ENCODE measurements at regions not wholly inside any gene's neighbourhood (a gene's known extent, or its start where the extent isn't known, plus 50 kb on each side); places are given as distances from the start of the nearest gene placed in this dataset.

DNA sequence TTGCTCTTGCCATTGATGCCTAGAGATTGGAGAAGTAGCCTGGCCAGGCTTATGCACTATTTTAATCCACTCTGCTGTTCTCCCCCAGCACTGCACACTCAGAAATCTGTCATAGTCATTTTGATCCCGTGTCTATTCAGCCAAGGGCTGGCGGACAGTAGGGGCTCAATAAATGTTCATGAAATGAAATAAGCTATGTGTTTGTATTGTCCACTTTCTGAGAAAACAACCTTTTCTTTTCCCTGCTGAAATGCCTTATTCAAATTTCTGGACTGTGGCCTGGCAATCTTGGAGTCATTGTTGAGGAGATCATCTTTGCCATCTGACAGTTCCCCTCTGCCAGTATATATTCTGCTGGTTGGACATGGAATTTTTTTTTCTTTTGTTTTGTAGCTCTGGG is 550.4 kb upstream of the MAP3K7 start:
- Histone ChIP-seq H3K18ac (ENCODE audit: extremely low read depth, low read length) (no peak overlapping the region), H3K4me3 (ENCODE audit: extremely low read depth in 1 of 4, insufficient read depth in 2 of 4, low read depth in 3 of 4, low read length in 4 of 4) (no peak overlapping the region)
- CTCF ChIA-PET (ENCODE audit: partially characterized antibody): no interaction called here

More for the DNA sequence above, 550.4 kb upstream of the MAP3K7 start:
- no peak overlapping the region for H2BK20ac ChIP-seq (ENCODE audit: low read length)
- no peak overlapping the region for H2AFZ ChIP-seq (ENCODE audit: low read length)
- 86% methylated on average over 2 of the region's 2 CpGs; no CpG with 5 or more reads in 1 of the 2 experiments for WGBS, 2 experiments (ENCODE audit: extremely low coverage in 1 of 2, insufficient coverage in 1 of 2, insufficient read length in 1 of 2, insufficient replicate concordance in 2 of 2, low coverage in 1 of 2, low lambda C conversion rate in 2 of 2, missing lambda C conversion rate in 1 of 2)
- no peaks in the 10 kb centered on the region for H3K36me3 ChIP-seq (ENCODE audit: control insufficient read depth in 2 of 4, insufficient read depth in 4 of 4, low read length in 3 of 4)
- FAIRE-seq (no peak), DNase-seq (ENCODE audit: low read depth in 1 of 2, low spot score in 2 of 2) (no peak)
- no peak overlapping the region for H3K14ac ChIP-seq (ENCODE audit: insufficient read length)
- no peak overlapping the region for H3K9ac ChIP-seq (replicated peaks in 1 of 4; ENCODE audit: extremely low read depth in 1 of 4, low read depth in 3 of 4, low read length in 3 of 4)
- no peak overlapping the region for H3K23ac ChIP-seq (ENCODE audit: insufficient read length)
- no peak overlapping the region for H3K56ac ChIP-seq (replicated peaks; ENCODE audit: insufficient read length, low read depth, low read length)
- no peaks in the 10 kb centered on the region for H3K79me1 ChIP-seq (ENCODE audit: low read depth, low read length)
- no peaks in the 10 kb centered on the region for H3K4me1 ChIP-seq (replicated peaks in 1 of 4; ENCODE audit: control insufficient read depth in 3 of 4, insufficient read depth in 4 of 4, low read length in 3 of 4)
- TF ChIP-seq RNF2 (IDR thresholded peaks at IDR 0.05; ENCODE audit: borderline replicate concordance, low read depth, low read length, missing control alignments, poor library complexity, severe bottlenecking) (no peak), EGR1 (IDR thresholded peaks at IDR 0.05; ENCODE audit: borderline replicate concordance, low read depth, low read length) (no peak)
- H2BK15ac ChIP-seq (ENCODE audit: low read length): no peak overlapping the region
- H4K20me1 ChIP-seq (replicated peaks in 1 of 2; ENCODE audit: control insufficient read depth in 1 of 2, insufficient read depth in 2 of 2, low read length in 2 of 2): no peaks in the 10 kb centered on the region
- no peaks in the 10 kb centered on the region for H3K79me2 ChIP-seq (ENCODE audit: control insufficient read depth in 1 of 2, insufficient read depth in 2 of 2, low read length in 2 of 2)
- H3K23me2 ChIP-seq (ENCODE audit: low read depth, low read length): no peaks in the 10 kb centered on the region
- H2AK5ac ChIP-seq (ENCODE audit: low read depth, low read length): no peak overlapping the region
- H2BK5ac ChIP-seq (ENCODE audit: low read depth, low read length): no peak overlapping the region
- POLR2A ChIA-PET (ENCODE audit: partially characterized antibody): interaction anchor here (0.7 kb wide), 1 partner anchor 25 kb away, joined by 3 read pairs; no protein-coding TSS in a partner anchor
- no peak overlapping the region for H4K91ac ChIP-seq (replicated peaks; ENCODE audit: insufficient read length, low read length)
- no peak overlapping the region for H3K4ac ChIP-seq (replicated peaks; ENCODE audit: insufficient read length, low read depth, low read length)
- no peak overlapping the region for H4K5ac ChIP-seq (ENCODE audit: insufficient read length, low read depth, low read length)
- H3K4me2 ChIP-seq (ENCODE audit: insufficient read depth in 1 of 2, low read depth in 2 of 2, low read length in 2 of 2): no peak overlapping the region
- H2BK12ac ChIP-seq (ENCODE audit: low read depth, low read length): no peak overlapping the region
- H2BK120ac ChIP-seq (replicated peaks; ENCODE audit: low read depth, low read length): no peak overlapping the region
- H3K27me3 ChIP-seq (replicated peaks in 1 of 4; ENCODE audit: control insufficient read depth in 3 of 4, extremely low read depth in 1 of 4, insufficient read depth in 3 of 4, low read length in 3 of 4): no peaks in the 10 kb centered on the region
- no peak overlapping the region for H4K8ac ChIP-seq (ENCODE audit: extremely low read depth, insufficient read depth, low read length)
- H3K9me3 ChIP-seq (ENCODE audit: insufficient read depth in 2 of 2, low read depth in 1 of 2, low read length in 1 of 2): no peaks in the 10 kb centered on the region
- no peak overlapping the region for H3K27ac ChIP-seq (ENCODE audit: low read depth, low read length)

Measured in H1 (cell line).